Natural killer cell (primary cell): ENCODE measurements at regions not wholly inside any gene's neighbourhood (a gene's known extent, or its start where the extent isn't known, plus 50 kb on each side); places are given as distances from the start of the nearest gene placed in this dataset.
A peak's percentile ranks its signal among the peaks of the same experiment; 100 is the strongest.

Experiments used
- ATAC-seq, 3 donors: fragments of 150-1000 bp in 2 of 3; fragments of 200-7000 bp in 1 of 3; cut with Tn5 transposase; 1 replicate in 1 of 3; 2 replicates in 2 of 3; pipeline ENCODE4 v1.10.0; 2021; ENCODE audit warnings: mild to moderate bottlenecking in 2 of 3, moderate library complexity in 2 of 3
- DNase-seq, 2 donors: peaks; one replicate each; pipeline versions ENCODE4 v3.0.0 to v3.0.0-alpha.2; 2013 to 2021; ENCODE audit warnings: mixed read lengths in 1 of 2
- H3K27ac ChIP-seq: one replicate; pipeline ENCODE4 v1.5.1; 2013; ENCODE audit warnings: mild to moderate bottlenecking, low read length
- H3K27me3 ChIP-seq: one replicate; pipeline ENCODE4 v1.6.1; 2013; ENCODE audit warnings: low read length; ENCODE audit not compliant: control insufficient read depth, insufficient read depth
- H3K36me3 ChIP-seq: one replicate; pipeline ENCODE4 v1.6.1; 2013; ENCODE audit warnings: low read length; ENCODE audit not compliant: control insufficient read depth, insufficient read depth
- H3K4me1 ChIP-seq: one replicate; pipeline ENCODE4 v1.6.1; 2013; ENCODE audit warnings: low read length; ENCODE audit not compliant: control insufficient read depth, insufficient read depth
- H3K4me3 ChIP-seq: one replicate; pipeline ENCODE4 v1.5.1; 2013; ENCODE audit warnings: low read length
- H3K9me3 ChIP-seq: one replicate; pipeline ENCODE4 v1.6.1; 2013; ENCODE audit warnings: low read length; ENCODE audit not compliant: control insufficient read depth, insufficient read depth
- H3K27ac Mint-ChIP-seq, 2 donors: one replicate each; pipeline ENCODE4 v1.8.0; 2022; ENCODE audit warnings: mild to moderate bottlenecking in 2 of 2, mixed read lengths in 2 of 2, moderate library complexity in 1 of 2
- H3K27me3 Mint-ChIP-seq, 2 donors: one replicate each; pipeline ENCODE4 v1.8.0; 2022; ENCODE audit warnings: low read depth in 2 of 2, mixed read lengths in 2 of 2
- H3K36me3 Mint-ChIP-seq: one replicate; pipeline ENCODE4 v1.8.0; 2022; ENCODE audit warnings: mixed read lengths
- H3K4me1 Mint-ChIP-seq, 2 donors: one replicate each; pipeline ENCODE4 v1.8.0; 2022; ENCODE audit warnings: mixed read lengths in 2 of 2
- H3K4me3 Mint-ChIP-seq: one replicate; pipeline ENCODE4 v1.8.0; 2022; ENCODE audit warnings: mild to moderate bottlenecking, moderate library complexity, mixed read lengths
- H3K9me3 Mint-ChIP-seq, 2 donors: one replicate each; pipeline ENCODE4 v1.8.0; 2022; ENCODE audit warnings: mixed read lengths in 2 of 2
- WGBS: methylation state at CpG from one replicate; pipeline ENCODE4 v1.1.7; 2013; ENCODE audit warnings: missing lambda C conversion rate; ENCODE audit not compliant: insufficient coverage; 5-methylcytosine and 5-hydroxymethylcytosine counted together
- intact Hi-C: fragments of 100-400 bp; cut with micrococcal nuclease; formaldehyde crosslinking; loops from one replicate; pipeline ENCODE4 v1.14.2; 2022
- TF ChIP-seq, protein P1 (sequence below): fragments of 200-600 bp; IDR thresholded peaks from one replicate; pipeline ENCODE4 v1.8.0; 2022; ENCODE audit warnings: antibody characterized with exemption

DNA sequence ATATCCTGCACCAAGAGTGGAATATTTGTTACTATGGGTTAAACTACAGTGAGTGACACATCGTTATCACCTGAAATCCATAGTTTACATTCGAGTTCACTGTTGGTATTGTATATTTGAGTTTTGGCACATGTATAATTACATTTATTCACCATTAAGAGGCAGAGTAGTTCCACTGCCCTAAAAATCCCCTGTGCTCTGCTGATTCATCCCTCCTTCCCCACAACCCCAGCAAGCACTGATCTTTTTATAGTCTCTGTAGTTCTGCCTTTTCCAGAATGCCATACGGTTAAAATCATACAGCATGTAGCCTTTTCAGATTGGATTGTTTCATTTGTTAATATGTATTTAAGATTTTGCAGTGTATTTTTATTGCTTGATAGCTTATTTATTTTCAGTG, 495.2 kb downstream of the DIRAS2 start:
- H3K27ac ChIP-seq: no peak overlapping the region
- Mint-ChIP-seq H3K4me1 (no peaks in the 10 kb centered on the region), H3K9me3 (no peaks in the 10 kb centered on the region), H3K4me3 (no peak overlapping the region), H3K27me3 (peaks cover 14 to 39% of the 10 kb centered on the region in 2 donors), H3K27ac (no peak overlapping the region), H3K36me3 (no peaks in the 10 kb centered on the region)
- intact Hi-C loops: loop anchor here (10.0 kb wide), 1 partner anchor 607 kb away; no protein-coding TSS in a partner anchor
- WGBS: 57% methylated on average over 1 of the region's 3 CpGs
- H3K9me3 ChIP-seq: no peaks in the 10 kb centered on the region
- no peak overlapping the region for H3K4me3 ChIP-seq
- H3K4me1 ChIP-seq: no peaks in the 10 kb centered on the region
- no peak for DNase-seq
- TF ChIP-seq, protein P1, sequence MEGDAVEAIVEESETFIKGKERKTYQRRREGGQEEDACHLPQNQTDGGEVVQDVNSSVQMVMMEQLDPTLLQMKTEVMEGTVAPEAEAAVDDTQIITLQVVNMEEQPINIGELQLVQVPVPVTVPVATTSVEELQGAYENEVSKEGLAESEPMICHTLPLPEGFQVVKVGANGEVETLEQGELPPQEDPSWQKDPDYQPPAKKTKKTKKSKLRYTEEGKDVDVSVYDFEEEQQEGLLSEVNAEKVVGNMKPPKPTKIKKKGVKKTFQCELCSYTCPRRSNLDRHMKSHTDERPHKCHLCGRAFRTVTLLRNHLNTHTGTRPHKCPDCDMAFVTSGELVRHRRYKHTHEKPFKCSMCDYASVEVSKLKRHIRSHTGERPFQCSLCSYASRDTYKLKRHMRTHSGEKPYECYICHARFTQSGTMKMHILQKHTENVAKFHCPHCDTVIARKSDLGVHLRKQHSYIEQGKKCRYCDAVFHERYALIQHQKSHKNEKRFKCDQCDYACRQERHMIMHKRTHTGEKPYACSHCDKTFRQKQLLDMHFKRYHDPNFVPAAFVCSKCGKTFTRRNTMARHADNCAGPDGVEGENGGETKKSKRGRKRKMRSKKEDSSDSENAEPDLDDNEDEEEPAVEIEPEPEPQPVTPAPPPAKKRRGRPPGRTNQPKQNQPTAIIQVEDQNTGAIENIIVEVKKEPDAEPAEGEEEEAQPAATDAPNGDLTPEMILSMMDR: no peak
- no peak for ATAC-seq
- H3K36me3 ChIP-seq: no peaks in the 10 kb centered on the region
- H3K27me3 ChIP-seq: peaks cover 5% of the 10 kb centered on the region

DNA sequence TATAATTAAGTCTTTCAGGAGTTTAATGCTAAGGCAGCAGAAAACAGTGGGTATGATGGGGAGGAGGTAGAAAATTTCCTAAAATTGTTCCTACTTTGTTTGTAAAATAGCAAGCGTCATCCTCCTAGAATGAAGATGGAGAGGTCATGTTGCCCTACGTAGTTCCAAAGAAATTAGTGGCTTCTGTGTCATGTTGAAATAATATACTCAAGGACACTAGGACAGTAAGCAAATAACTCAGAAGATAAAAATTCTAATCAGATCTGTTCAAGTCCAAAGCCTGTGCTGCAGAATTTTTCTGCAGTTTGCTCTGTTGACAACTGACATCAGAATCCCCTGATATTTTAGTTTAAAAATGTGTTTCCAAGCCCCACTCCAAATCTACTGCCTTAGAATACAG, 486.3 kb downstream of the DIRAS2 start:
- no peaks in the 10 kb centered on the region for H3K4me1 Mint-ChIP-seq
- H3K4me3 Mint-ChIP-seq: no peak overlapping the region
- intact Hi-C loops: no loop called here
- Histone ChIP-seq H3K36me3 (no peaks in the 10 kb centered on the region), H3K27me3 (no peaks in the 10 kb centered on the region), H3K4me1 (no peaks in the 10 kb centered on the region), H3K9me3 (no peaks in the 10 kb centered on the region), H3K4me3 (no peak overlapping the region), H3K27ac (no peak overlapping the region)
- TF ChIP-seq, protein P1: no peak
- 79% methylated on average over 2 of the region's 2 CpGs for WGBS
- no peaks in the 10 kb centered on the region for H3K36me3 Mint-ChIP-seq
- DNase-seq (no peak), ATAC-seq (no peak)
- no peak overlapping the region for H3K27ac Mint-ChIP-seq
- no peaks in the 10 kb centered on the region for H3K9me3 Mint-ChIP-seq
- H3K27me3 Mint-ChIP-seq: peaks cover 8 to 15% of the 10 kb centered on the region in 2 donors

DNA sequence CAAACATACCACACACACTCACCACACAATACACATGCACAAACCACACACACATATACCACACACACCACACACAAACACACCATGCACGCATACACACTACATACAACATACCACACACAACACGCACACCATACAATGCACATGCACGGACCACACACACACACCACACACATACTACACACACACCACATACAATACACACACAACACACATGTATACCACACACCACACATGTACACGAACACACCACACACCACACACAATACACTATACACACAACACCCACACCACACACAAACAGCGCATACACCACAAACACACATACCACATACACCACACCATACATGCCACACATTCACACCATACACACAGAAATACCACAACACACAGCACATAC, 480.3 kb downstream of the DIRAS2 start:
- no peak overlapping the region for H3K27ac Mint-ChIP-seq
- 95% methylated on average over 5 of the region's 5 CpGs for WGBS
- intact Hi-C loops: no loop called here

DNA sequence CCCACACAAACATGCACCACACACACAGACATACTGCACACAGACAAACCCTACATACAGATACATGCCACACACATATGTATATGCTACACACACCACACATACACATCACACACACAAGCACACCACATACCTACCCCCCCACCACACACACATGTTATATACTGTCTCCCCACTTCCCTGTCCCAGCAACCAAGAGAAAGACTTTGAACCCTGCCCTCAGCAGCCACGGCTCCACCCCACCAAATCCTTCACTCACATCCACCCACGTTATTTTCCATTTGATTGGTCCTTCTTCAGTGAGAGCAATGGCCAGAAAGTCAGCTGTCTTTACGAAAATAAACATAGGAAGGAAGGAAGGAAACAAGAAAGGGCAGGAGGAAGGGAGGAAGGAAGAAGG, 479.8 kb downstream of the DIRAS2 start:
- Histone ChIP-seq H3K27ac (no peak overlapping the region), H3K4me3 (no peak overlapping the region), H3K36me3 (no peaks in the 10 kb centered on the region), H3K9me3 (no peaks in the 10 kb centered on the region), H3K4me1 (peaks cover 4% of the 10 kb centered on the region), H3K27me3 (no peaks in the 10 kb centered on the region)
- 59% methylated on average over 3 of the region's 3 CpGs for WGBS
- intact Hi-C loops: no loop called here
- TF ChIP-seq, protein P1: no peak
- Mint-ChIP-seq H3K27me3 (peaks cover 6 to 9% of the 10 kb centered on the region in 2 donors), H3K36me3 (no peaks in the 10 kb centered on the region), H3K4me3 (no peak overlapping the region), H3K27ac (no peak overlapping the region), H3K9me3 (no peaks in the 10 kb centered on the region), H3K4me1 (no peaks in the 10 kb centered on the region)
- DNase-seq (no peak), ATAC-seq (peak in 1 of 3 donors; percentile 31)

More for the DNA sequence above, 480.3 kb downstream of the DIRAS2 start:
- DNase-seq: no peak
- TF ChIP-seq, protein P1: no peak
- Histone ChIP-seq H3K36me3 (no peaks in the 10 kb centered on the region), H3K27me3 (no peaks in the 10 kb centered on the region), H3K27ac (no peak overlapping the region), H3K4me1 (peaks cover 4% of the 10 kb centered on the region), H3K9me3 (no peaks in the 10 kb centered on the region), H3K4me3 (no peak overlapping the region)
- no peaks in the 10 kb centered on the region for H3K4me1 Mint-ChIP-seq
- ATAC-seq: peak in 1 of 3 donors; percentile 50
- H3K27me3 Mint-ChIP-seq: peaks cover 6 to 7% of the 10 kb centered on the region in 2 donors
- no peak overlapping the region for H3K4me3 Mint-ChIP-seq
- no peaks in the 10 kb centered on the region for H3K36me3 Mint-ChIP-seq
- H3K9me3 Mint-ChIP-seq: no peaks in the 10 kb centered on the region
